GM23338 (cell line): ENCODE measurements at regions not wholly inside any gene's neighbourhood (a gene's known extent, or its start where the extent isn't known, plus 50 kb on each side); places are given as distances from the start of the nearest gene placed in this dataset.

Experiments
- ATAC-seq: fragments of 200-7000 bp; cut with Tn5 transposase; 3 replicates; pipeline ENCODE4 v1.9.1; 2020
- DNase-seq: peaks from one replicate; pipeline ENCODE4 v3.0.0-alpha.2; 2015; ENCODE audit warnings: low spot score
- H2AFZ ChIP-seq: fragments of 200-600 bp; sonication (generic); 2 replicates; pipeline ENCODE4 v1.8.0; 2016; ENCODE audit warnings: antibody characterized with exemption, mild to moderate bottlenecking, moderate library complexity
- H3F3A ChIP-seq: fragments of 200-600 bp; sonication (generic); replicated peaks from 2 replicates; pipeline ENCODE4 v1.8.0; 2017; ENCODE audit warnings: antibody characterized with exemption, mixed run types, low read depth
- H3K27ac ChIP-seq: fragments of 200-600 bp; sonication (generic); 2 replicates; pipeline ENCODE4 v1.6.1; 2016; ENCODE audit warnings: low read depth
- H3K27me3 ChIP-seq: fragments of 200-600 bp; sonication (generic); 2 replicates; pipeline ENCODE4 v1.8.0; 2016; ENCODE audit warnings: mild to moderate bottlenecking, mixed run types, moderate library complexity; ENCODE audit not compliant: insufficient read depth
- H3K36me3 ChIP-seq: fragments of 200-600 bp; sonication (generic); 2 replicates; pipeline ENCODE4 v1.8.0; 2016; ENCODE audit warnings: mild to moderate bottlenecking; ENCODE audit not compliant: insufficient read depth
- H3K4me1 ChIP-seq: fragments of 200-600 bp; sonication (generic); 2 replicates; pipeline ENCODE4 v1.8.0; 2016; ENCODE audit warnings: mild to moderate bottlenecking, moderate library complexity; ENCODE audit not compliant: insufficient read depth
- H3K4me2 ChIP-seq: fragments of 200-600 bp; sonication (generic); 2 replicates; pipeline ENCODE4 v1.7.1; 2017; ENCODE audit warnings: mixed run types
- H3K4me3 ChIP-seq: fragments of 200-600 bp; sonication (generic); 2 replicates; pipeline ENCODE4 v1.6.1; 2016; ENCODE audit warnings: mixed run types
- H3K79me2 ChIP-seq: fragments of 200-600 bp; sonication (generic); replicated peaks from 2 replicates; pipeline ENCODE4 v1.8.0; 2017; ENCODE audit warnings: mild to moderate bottlenecking; ENCODE audit not compliant: insufficient read depth
- H3K9me2 ChIP-seq: fragments of 200-600 bp; sonication (generic); 2 replicates; pipeline ENCODE4 v1.8.0; 2017; ENCODE audit not compliant: insufficient read depth
- H4K20me1 ChIP-seq: fragments of 200-600 bp; sonication (generic); replicated peaks from 2 replicates; pipeline ENCODE4 v1.8.0; 2017; ENCODE audit warnings: mild to moderate bottlenecking; ENCODE audit not compliant: insufficient read depth
- H3K27ac Mint-ChIP-seq: 2 replicates; pipeline ENCODE4 v1.8.0; 2020; ENCODE audit warnings: inconsistent platforms, mild to moderate bottlenecking, moderate library complexity, mixed read lengths
- H3K27me3 Mint-ChIP-seq: 3 replicates; pipeline ENCODE4 v1.8.0; 2022; ENCODE audit warnings: low read depth, mild to moderate bottlenecking, moderate library complexity, mixed read lengths, inconsistent platforms; ENCODE audit not compliant: insufficient read depth, poor library complexity
- H3K36me3 Mint-ChIP-seq: 3 replicates; pipeline ENCODE4 v1.8.0; 2021; ENCODE audit warnings: low read depth, mild to moderate bottlenecking, inconsistent platforms, moderate library complexity, mixed read lengths
- H3K4me1 Mint-ChIP-seq: 3 replicates; pipeline ENCODE4 v1.8.0; 2020; ENCODE audit warnings: mild to moderate bottlenecking, inconsistent platforms, mixed read lengths
- H3K4me3 Mint-ChIP-seq: 3 replicates; pipeline ENCODE4 v1.8.0; 2021; ENCODE audit warnings: moderate library complexity, mild to moderate bottlenecking, inconsistent platforms, mixed read lengths
- H3K9me3 Mint-ChIP-seq: 3 replicates; pipeline ENCODE4 v1.8.0; 2020; ENCODE audit warnings: moderate library complexity, mild to moderate bottlenecking, inconsistent platforms, mixed read lengths
- CREB1 ChIP-seq: fragments of 250-450 bp; sonication (Bioruptor Pico); IDR thresholded peaks from 2 replicates; pipeline ENCODE4 v1.5.0; 2020; ENCODE audit warnings: low read depth, mild to moderate bottlenecking, moderate library complexity
- EZH2 ChIP-seq: fragments of 200-600 bp; sonication (generic); IDR thresholded peaks from one replicate; pipeline ENCODE4 v1.8.0; 2017; ENCODE audit warnings: antibody characterized with exemption, mild to moderate bottlenecking, low read depth; ENCODE audit not compliant: unreplicated experiment
- EZH2phosphoT487 ChIP-seq: fragments of 200-600 bp; sonication (generic); IDR thresholded peaks from one replicate; pipeline ENCODE4 v1.8.1; 2018; ENCODE audit warnings: antibody characterized with exemption; ENCODE audit not compliant: unreplicated experiment
- JUNB ChIP-seq: IDR thresholded peaks from one replicate; pipeline ENCODE4 v1.6.1; 2016; ENCODE audit warnings: antibody characterized with exemption; ENCODE audit not compliant: unreplicated experiment
- NANOG ChIP-seq: IDR thresholded peaks from 2 replicates; pipeline ENCODE4 v1.6.1; 2016; ENCODE audit warnings: antibody characterized with exemption, borderline replicate concordance
- POLR2AphosphoS5 ChIP-seq: IDR thresholded peaks from 2 replicates; pipeline ENCODE4 v1.6.1; 2016; ENCODE audit warnings: antibody characterized with exemption, low read depth
- STAT1 ChIP-seq: IDR thresholded peaks from one replicate; pipeline ENCODE4 v1.6.1; 2016; ENCODE audit warnings: antibody characterized with exemption; ENCODE audit not compliant: unreplicated experiment
- ZNF114 ChIP-seq: fragments of 250-450 bp; sonication (Bioruptor Pico); IDR thresholded peaks from 2 replicates; pipeline ENCODE4 v1.5.0; 2020; ENCODE audit warnings: mild to moderate bottlenecking, moderate library complexity
- ZNF331 ChIP-seq: fragments of 250-450 bp; sonication (Bioruptor Pico); IDR thresholded peaks from 2 replicates; pipeline ENCODE4 v1.5.0; 2020; ENCODE audit warnings: low read depth, mild to moderate bottlenecking, moderate library complexity
- TF ChIP-seq, protein P1 (sequence below): IDR thresholded peaks from 2 replicates; pipeline ENCODE4 v1.6.1; 2016; ENCODE audit warnings: antibody characterized with exemption
- TF ChIP-seq, protein P2 (sequence below): IDR thresholded peaks from one replicate; pipeline ENCODE4 v1.6.1; 2018; ENCODE audit warnings: antibody characterized with exemption; ENCODE audit not compliant: unreplicated experiment
- TF ChIP-seq, protein P3 (sequence below), 2 experiments: fragments of 200-600 bp in 1 of 2; sonication (generic) in 1 of 2; conservative IDR thresholded peaks; 2 replicates each; pipeline versions ENCODE4 v1.5.1 to v1.6.1; 2016 to 2017; ENCODE audit warnings: antibody characterized with exemption in 2 of 2, low read depth in 2 of 2, mild to moderate bottlenecking in 2 of 2, moderate library complexity in 1 of 2
- TF ChIP-seq, protein P4 (sequence below): fragments of 250-450 bp; sonication (Bioruptor Pico); IDR thresholded peaks from 2 replicates; pipeline ENCODE4 v1.5.0; 2020; ENCODE audit warnings: mild to moderate bottlenecking, moderate library complexity

DNA sequence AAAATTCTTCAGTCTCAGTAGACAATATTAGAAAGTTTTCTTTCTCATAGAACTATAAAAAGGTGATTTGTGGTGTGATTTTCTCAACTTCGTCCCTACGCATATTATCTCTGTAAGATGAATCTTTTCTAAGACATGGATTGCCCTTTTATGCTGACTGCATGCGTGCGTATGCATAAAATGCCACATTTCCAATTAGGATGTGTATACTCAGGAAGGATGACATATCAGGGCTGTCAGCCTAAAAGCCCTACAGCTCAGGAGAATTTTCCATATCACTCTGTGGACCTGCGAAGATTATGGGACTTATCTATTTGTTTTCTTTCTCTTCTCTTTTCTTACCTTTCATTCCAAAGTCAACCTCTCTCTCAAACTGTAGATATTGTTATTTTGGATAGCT, 166.5 kb upstream of the GPC6 start:
- Histone ChIP-seq H3K4me3 (no peak overlapping the region), H3K4me2 (no peak overlapping the region), H2AFZ (no peak overlapping the region), H4K20me1 (no peaks in the 10 kb centered on the region), H3K9me2 (no peaks in the 10 kb centered on the region), H3K4me1 (no peaks in the 10 kb centered on the region), H3K36me3 (no peaks in the 10 kb centered on the region), H3K79me2 (no peaks in the 10 kb centered on the region), H3K27me3 (no peaks in the 10 kb centered on the region), H3K27ac (no peak overlapping the region), H3F3A (no peaks in the 10 kb centered on the region)
- H3K4me1 Mint-ChIP-seq: no peaks in the 10 kb centered on the region
- H3K9me3 Mint-ChIP-seq: no peaks in the 10 kb centered on the region; the same call in 2 of the 3 replicates
- H3K27ac Mint-ChIP-seq: no peak overlapping the region
- no peaks in the 10 kb centered on the region; the same call in 2 of the 3 replicates for H3K36me3 Mint-ChIP-seq
- H3K27me3 Mint-ChIP-seq: no peaks in the 10 kb centered on the region
- ATAC-seq (no peak), DNase-seq (no peak)
- H3K4me3 Mint-ChIP-seq: no peak overlapping the region
- TF ChIP-seq, protein P1, sequence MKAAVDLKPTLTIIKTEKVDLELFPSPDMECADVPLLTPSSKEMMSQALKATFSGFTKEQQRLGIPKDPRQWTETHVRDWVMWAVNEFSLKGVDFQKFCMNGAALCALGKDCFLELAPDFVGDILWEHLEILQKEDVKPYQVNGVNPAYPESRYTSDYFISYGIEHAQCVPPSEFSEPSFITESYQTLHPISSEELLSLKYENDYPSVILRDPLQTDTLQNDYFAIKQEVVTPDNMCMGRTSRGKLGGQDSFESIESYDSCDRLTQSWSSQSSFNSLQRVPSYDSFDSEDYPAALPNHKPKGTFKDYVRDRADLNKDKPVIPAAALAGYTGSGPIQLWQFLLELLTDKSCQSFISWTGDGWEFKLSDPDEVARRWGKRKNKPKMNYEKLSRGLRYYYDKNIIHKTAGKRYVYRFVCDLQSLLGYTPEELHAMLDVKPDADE: no peak
- no peak for TF ChIP-seq STAT1
- TF ChIP-seq, protein P2, sequence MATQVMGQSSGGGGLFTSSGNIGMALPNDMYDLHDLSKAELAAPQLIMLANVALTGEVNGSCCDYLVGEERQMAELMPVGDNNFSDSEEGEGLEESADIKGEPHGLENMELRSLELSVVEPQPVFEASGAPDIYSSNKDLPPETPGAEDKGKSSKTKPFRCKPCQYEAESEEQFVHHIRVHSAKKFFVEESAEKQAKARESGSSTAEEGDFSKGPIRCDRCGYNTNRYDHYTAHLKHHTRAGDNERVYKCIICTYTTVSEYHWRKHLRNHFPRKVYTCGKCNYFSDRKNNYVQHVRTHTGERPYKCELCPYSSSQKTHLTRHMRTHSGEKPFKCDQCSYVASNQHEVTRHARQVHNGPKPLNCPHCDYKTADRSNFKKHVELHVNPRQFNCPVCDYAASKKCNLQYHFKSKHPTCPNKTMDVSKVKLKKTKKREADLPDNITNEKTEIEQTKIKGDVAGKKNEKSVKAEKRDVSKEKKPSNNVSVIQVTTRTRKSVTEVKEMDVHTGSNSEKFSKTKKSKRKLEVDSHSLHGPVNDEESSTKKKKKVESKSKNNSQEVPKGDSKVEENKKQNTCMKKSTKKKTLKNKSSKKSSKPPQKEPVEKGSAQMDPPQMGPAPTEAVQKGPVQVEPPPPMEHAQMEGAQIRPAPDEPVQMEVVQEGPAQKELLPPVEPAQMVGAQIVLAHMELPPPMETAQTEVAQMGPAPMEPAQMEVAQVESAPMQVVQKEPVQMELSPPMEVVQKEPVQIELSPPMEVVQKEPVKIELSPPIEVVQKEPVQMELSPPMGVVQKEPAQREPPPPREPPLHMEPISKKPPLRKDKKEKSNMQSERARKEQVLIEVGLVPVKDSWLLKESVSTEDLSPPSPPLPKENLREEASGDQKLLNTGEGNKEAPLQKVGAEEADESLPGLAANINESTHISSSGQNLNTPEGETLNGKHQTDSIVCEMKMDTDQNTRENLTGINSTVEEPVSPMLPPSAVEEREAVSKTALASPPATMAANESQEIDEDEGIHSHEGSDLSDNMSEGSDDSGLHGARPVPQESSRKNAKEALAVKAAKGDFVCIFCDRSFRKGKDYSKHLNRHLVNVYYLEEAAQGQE: no peak
- TF ChIP-seq POLR2AphosphoS5: no peak
- TF ChIP-seq CREB1 (CRISPR knock-in tag): no peak
- no peak for TF ChIP-seq ZNF114 (CRISPR knock-in tag)
- TF ChIP-seq EZH2: no peak
- TF ChIP-seq JUNB: no peak
- TF ChIP-seq NANOG: no peak
- TF ChIP-seq, protein P3, sequence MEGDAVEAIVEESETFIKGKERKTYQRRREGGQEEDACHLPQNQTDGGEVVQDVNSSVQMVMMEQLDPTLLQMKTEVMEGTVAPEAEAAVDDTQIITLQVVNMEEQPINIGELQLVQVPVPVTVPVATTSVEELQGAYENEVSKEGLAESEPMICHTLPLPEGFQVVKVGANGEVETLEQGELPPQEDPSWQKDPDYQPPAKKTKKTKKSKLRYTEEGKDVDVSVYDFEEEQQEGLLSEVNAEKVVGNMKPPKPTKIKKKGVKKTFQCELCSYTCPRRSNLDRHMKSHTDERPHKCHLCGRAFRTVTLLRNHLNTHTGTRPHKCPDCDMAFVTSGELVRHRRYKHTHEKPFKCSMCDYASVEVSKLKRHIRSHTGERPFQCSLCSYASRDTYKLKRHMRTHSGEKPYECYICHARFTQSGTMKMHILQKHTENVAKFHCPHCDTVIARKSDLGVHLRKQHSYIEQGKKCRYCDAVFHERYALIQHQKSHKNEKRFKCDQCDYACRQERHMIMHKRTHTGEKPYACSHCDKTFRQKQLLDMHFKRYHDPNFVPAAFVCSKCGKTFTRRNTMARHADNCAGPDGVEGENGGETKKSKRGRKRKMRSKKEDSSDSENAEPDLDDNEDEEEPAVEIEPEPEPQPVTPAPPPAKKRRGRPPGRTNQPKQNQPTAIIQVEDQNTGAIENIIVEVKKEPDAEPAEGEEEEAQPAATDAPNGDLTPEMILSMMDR (conservative IDR thresholded peaks at IDR 0.05; ENCODE audit: low read depth in 2 of 2): no peak
- TF ChIP-seq ZNF331 (CRISPR knock-in tag): no peak
- TF ChIP-seq, protein P4, sequence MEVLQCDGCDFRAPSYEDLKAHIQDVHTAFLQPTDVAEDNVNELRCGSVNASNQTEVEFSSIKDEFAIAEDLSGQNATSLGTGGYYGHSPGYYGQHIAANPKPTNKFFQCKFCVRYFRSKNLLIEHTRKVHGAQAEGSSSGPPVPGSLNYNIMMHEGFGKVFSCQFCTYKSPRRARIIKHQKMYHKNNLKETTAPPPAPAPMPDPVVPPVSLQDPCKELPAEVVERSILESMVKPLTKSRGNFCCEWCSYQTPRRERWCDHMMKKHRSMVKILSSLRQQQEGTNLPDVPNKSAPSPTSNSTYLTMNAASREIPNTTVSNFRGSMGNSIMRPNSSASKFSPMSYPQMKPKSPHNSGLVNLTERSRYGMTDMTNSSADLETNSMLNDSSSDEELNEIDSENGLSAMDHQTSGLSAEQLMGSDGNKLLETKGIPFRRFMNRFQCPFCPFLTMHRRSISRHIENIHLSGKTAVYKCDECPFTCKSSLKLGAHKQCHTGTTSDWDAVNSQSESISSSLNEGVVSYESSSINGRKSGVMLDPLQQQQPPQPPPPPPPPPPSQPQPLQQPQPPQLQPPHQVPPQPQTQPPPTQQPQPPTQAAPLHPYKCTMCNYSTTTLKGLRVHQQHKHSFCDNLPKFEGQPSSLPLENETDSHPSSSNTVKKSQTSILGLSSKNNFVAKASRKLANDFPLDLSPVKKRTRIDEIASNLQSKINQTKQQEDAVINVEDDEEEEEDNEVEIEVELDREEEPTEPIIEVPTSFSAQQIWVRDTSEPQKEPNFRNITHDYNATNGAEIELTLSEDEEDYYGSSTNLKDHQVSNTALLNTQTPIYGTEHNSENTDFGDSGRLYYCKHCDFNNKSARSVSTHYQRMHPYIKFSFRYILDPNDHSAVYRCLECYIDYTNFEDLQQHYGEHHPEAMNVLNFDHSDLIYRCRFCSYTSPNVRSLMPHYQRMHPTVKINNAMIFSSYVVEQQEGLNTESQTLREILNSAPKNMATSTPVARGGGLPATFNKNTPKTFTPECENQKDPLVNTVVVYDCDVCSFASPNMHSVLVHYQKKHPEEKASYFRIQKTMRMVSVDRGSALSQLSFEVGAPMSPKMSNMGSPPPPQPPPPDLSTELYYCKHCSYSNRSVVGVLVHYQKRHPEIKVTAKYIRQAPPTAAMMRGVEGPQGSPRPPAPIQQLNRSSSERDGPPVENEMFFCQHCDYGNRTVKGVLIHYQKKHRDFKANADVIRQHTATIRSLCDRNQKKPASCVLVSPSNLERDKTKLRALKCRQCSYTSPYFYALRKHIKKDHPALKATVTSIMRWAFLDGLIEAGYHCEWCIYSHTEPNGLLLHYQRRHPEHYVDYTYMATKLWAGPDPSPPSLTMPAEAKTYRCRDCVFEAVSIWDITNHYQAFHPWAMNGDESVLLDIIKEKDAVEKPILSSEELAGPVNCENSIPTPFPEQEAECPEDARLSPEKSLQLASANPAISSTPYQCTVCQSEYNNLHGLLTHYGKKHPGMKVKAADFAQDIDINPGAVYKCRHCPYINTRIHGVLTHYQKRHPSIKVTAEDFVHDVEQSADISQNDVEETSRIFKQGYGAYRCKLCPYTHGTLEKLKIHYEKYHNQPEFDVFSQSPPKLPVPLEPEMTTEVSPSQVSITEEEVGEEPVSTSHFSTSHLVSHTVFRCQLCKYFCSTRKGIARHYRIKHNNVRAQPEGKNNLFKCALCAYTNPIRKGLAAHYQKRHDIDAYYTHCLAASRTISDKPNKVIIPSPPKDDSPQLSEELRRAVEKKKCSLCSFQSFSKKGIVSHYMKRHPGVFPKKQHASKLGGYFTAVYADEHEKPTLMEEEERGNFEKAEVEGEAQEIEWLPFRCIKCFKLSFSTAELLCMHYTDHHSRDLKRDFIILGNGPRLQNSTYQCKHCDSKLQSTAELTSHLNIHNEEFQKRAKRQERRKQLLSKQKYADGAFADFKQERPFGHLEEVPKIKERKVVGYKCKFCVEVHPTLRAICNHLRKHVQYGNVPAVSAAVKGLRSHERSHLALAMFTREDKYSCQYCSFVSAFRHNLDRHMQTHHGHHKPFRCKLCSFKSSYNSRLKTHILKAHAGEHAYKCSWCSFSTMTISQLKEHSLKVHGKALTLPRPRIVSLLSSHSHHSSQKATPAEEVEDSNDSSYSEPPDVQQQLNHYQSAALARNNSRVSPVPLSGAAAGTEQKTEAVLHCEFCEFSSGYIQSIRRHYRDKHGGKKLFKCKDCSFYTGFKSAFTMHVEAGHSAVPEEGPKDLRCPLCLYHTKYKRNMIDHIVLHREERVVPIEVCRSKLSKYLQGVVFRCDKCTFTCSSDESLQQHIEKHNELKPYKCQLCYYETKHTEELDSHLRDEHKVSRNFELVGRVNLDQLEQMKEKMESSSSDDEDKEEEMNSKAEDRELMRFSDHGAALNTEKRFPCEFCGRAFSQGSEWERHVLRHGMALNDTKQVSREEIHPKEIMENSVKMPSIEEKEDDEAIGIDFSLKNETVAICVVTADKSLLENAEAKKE (CRISPR knock-in tag): no peak
- no peak for TF ChIP-seq EZH2phosphoT487
